Endothelial cell of umbilical vein (primary cell): ENCODE measurements at regions not wholly inside any gene's neighbourhood (a gene's known extent, or its start where the extent isn't known, plus 50 kb on each side); places are given as distances from the start of the nearest gene placed in this dataset.
"Not testable (repeated sequence)": the region's sequence is repeated elsewhere in the genome, so short reads cannot be mapped to it uniquely, and the experiment has no call there.

Experiments
- POLR2A ChIP-seq: IDR thresholded peaks from 2 replicates; pipeline ENCODE4 v1.6.1; 2012; ENCODE audit warnings: low read depth, mild to moderate bottlenecking, control low read depth, low read length
- TF ChIP-seq, protein P1 (sequence below), 2 donors: IDR thresholded peaks; 1 replicate in 1 of 2; 2 replicates in 1 of 2; pipeline ENCODE4 v1.5.1; 2011; ENCODE audit warnings: low read length in 2 of 2, mild to moderate bottlenecking in 2 of 2, moderate library complexity in 2 of 2, control low read depth in 1 of 2, inconsistent platforms in 1 of 2, low read depth in 1 of 2; ENCODE audit not compliant: insufficient read depth in 1 of 2; ENCODE audit errors: extremely low read depth in 1 of 2

DNA sequence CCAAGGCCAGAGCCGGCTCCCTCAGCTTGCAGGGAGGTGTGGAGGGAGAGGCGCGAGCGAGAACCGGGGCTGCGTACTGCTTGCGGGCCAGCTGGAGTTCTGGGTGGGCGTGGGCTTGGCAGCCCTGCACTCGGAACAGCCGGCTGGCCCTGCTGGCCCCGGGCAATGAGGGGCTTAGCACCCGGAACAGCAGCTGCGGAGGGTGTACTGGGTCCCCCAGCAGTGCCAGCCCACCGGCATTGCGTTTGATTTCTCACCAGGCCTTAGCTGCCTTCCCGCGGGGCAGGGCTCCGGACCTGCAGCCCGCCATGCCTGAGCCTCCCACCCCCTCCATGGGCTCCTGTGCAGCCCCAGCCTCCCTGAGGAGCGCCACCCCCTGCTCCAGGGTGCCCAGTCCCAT, 495.5 kb upstream of the PLXNA2 start:
- TF ChIP-seq POLR2A: not testable (repeated sequence)
- TF ChIP-seq, protein P1, sequence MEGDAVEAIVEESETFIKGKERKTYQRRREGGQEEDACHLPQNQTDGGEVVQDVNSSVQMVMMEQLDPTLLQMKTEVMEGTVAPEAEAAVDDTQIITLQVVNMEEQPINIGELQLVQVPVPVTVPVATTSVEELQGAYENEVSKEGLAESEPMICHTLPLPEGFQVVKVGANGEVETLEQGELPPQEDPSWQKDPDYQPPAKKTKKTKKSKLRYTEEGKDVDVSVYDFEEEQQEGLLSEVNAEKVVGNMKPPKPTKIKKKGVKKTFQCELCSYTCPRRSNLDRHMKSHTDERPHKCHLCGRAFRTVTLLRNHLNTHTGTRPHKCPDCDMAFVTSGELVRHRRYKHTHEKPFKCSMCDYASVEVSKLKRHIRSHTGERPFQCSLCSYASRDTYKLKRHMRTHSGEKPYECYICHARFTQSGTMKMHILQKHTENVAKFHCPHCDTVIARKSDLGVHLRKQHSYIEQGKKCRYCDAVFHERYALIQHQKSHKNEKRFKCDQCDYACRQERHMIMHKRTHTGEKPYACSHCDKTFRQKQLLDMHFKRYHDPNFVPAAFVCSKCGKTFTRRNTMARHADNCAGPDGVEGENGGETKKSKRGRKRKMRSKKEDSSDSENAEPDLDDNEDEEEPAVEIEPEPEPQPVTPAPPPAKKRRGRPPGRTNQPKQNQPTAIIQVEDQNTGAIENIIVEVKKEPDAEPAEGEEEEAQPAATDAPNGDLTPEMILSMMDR (IDR thresholded peaks at IDR 0.05; ENCODE audit: extremely low read depth in 1 of 2, insufficient read depth in 1 of 2, low read depth in 1 of 2, low read length in 2 of 2): not testable (repeated sequence)
